ENCODE measurements at regions not wholly inside any gene's neighbourhood (a gene's known extent, or its start where the extent isn't known, plus 50 kb on each side); places are given as distances from the start of the nearest gene placed in this dataset.

- intact Hi-C loops (cut with micrococcal nuclease; ENCODE audit: unreplicated experiment) = no loop called here
- ChIA-PET POLR2A (ENCODE audit: unreplicated experiment) (no interaction called here), CTCF (no interaction called here)
- Histone ChIP-seq H3K9me2 (ENCODE audit: insufficient read depth) (no peaks in the 10 kb centered on the region), H3K27me3 (ENCODE audit: insufficient read depth, low read depth) (no peaks in the 10 kb centered on the region), H4K20me1 (ENCODE audit: insufficient read depth) (no peaks in the 10 kb centered on the region), H3K27ac (no peak overlapping the region), H3K36me3 (ENCODE audit: low read depth) (no peaks in the 10 kb centered on the region), H3F3A (ENCODE audit: insufficient read depth, low read depth) (no peaks in the 10 kb centered on the region), H3K4me3 (no peak overlapping the region), H3K79me2 (ENCODE audit: low read depth) (no peaks in the 10 kb centered on the region), H2AFZ (no peak overlapping the region), H3K4me1 (replicated peaks; ENCODE audit: insufficient read depth) (no peaks in the 10 kb centered on the region), H3K4me2 (no peak overlapping the region), H3K9me3 (ENCODE audit: insufficient read depth, low read depth) (no peaks in the 10 kb centered on the region)
- no TSS peak for BruUV-seq (replicated peaks)
- TF ChIP-seq EZH2 (IDR thresholded peaks at IDR 0.05; ENCODE audit: low read depth) (no peak), CTCF (conservative IDR thresholded peaks at IDR 0.05) (no peak)
- no peak for DNase-seq
These were observed 278.8 kb upstream of the RPS6KA3 start for GRCh38 chrX:20545538-20545937.

DNA sequence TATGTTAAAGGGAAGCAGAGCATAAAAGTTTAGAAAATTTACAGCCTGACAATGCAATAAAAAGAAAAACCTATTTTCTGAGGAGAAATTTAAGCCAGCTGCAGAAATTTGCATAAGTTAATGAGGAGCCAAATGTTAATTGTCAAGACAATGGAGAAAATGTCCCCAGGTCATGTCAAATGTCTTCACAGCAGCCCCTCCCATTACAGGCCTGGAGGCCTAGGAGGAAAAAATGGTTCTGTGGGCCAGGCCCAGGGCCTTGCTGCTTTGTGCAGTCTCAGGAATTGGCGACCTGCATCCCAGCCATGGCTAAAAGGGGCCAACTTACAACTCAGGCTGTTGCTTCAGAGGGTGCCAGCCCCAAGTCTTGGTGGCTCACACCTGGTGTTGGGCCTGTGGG is 275.4 kb upstream of the RPS6KA3 start:
- Histone ChIP-seq H3K4me2 (no peak overlapping the region), H3K79me2 (ENCODE audit: low read depth) (no peaks in the 10 kb centered on the region), H2AFZ (no peak overlapping the region), H3K9me2 (ENCODE audit: insufficient read depth) (no peaks in the 10 kb centered on the region), H3K27ac (no peak overlapping the region), H3K9me3 (ENCODE audit: insufficient read depth, low read depth) (no peaks in the 10 kb centered on the region), H3K27me3 (ENCODE audit: insufficient read depth, low read depth) (no peaks in the 10 kb centered on the region), H3K4me3 (no peak overlapping the region), H4K20me1 (ENCODE audit: insufficient read depth) (no peaks in the 10 kb centered on the region), H3K4me1 (replicated peaks; ENCODE audit: insufficient read depth) (no peaks in the 10 kb centered on the region), H3K36me3 (ENCODE audit: low read depth) (no peaks in the 10 kb centered on the region), H3F3A (ENCODE audit: insufficient read depth, low read depth) (no peaks in the 10 kb centered on the region)
- POLR2A ChIA-PET (ENCODE audit: unreplicated experiment) = no interaction called here
- BruUV-seq (replicated peaks) = no TSS peak
- CTCF ChIA-PET = no interaction called here
- no peak for DNase-seq
- no peak for TF ChIP-seq CTCF (conservative IDR thresholded peaks at IDR 0.05)
- intact Hi-C loops (cut with micrococcal nuclease; ENCODE audit: unreplicated experiment) = no loop called here

DNA sequence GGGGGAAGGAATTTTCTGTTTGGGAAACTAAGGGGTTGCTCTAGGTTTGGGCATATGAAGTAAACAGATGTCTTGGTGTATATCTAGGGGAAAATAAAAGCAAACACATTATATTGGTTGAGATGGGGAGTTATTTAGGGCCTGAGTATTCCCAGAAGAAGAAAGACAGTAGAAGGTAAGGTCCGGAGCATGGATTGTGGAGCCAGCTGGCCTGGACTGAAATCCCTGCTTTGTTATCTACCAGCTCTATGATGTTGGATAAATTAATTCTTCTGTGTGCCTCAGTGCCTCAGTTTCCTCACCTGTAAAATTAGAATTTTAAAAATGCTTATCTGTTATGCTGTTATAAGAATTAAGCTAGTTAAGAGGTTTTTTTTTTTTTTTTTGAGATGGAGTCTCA is 272.3 kb upstream of the RPS6KA3 start:
- CTCF ChIA-PET = no interaction called here

More for the DNA sequence above, 272.3 kb upstream of the RPS6KA3 start:
- Histone ChIP-seq H3K36me3 (ENCODE audit: low read depth) (no peaks in the 10 kb centered on the region), H3K27me3 (ENCODE audit: insufficient read depth, low read depth) (no peaks in the 10 kb centered on the region), H3K9me2 (ENCODE audit: insufficient read depth) (no peaks in the 10 kb centered on the region), H3K4me3 (no peak overlapping the region), H4K20me1 (ENCODE audit: insufficient read depth) (no peaks in the 10 kb centered on the region), H3K27ac (no peak overlapping the region), H3K4me2 (no peak overlapping the region), H2AFZ (no peak overlapping the region), H3K79me2 (ENCODE audit: low read depth) (no peaks in the 10 kb centered on the region), H3F3A (ENCODE audit: insufficient read depth, low read depth) (no peaks in the 10 kb centered on the region), H3K4me1 (replicated peaks; ENCODE audit: insufficient read depth) (no peaks in the 10 kb centered on the region), H3K9me3 (ENCODE audit: insufficient read depth, low read depth) (no peaks in the 10 kb centered on the region)
- POLR2A ChIA-PET (ENCODE audit: unreplicated experiment) = no interaction called here
- BruUV-seq (replicated peaks) = no TSS peak
- DNase-seq = no peak
- no peak for TF ChIP-seq EZH2 (IDR thresholded peaks at IDR 0.05; ENCODE audit: low read depth)
- TF ChIP-seq CTCF (conservative IDR thresholded peaks at IDR 0.05) = no peak
- intact Hi-C loops (cut with micrococcal nuclease; ENCODE audit: unreplicated experiment) = no loop called here

All from PC-9 (cell line).